ENCODE measurements at regions not wholly inside any gene's neighbourhood (a gene's known extent, or its start where the extent isn't known, plus 50 kb on each side); places are given as distances from the start of the nearest gene placed in this dataset.
"Not testable (repeated sequence)": the region's sequence is repeated elsewhere in the genome, so short reads cannot be mapped to it uniquely, and the experiment has no call there.

- Mint-ChIP-seq H3K27ac (no peak overlapping the region), H3K4me1 (no peaks in the 10 kb centered on the region), H3K36me3 (no peaks in the 10 kb centered on the region), H3K27me3 (peaks cover 2% of the 10 kb centered on the region), H3K4me3 (no peak overlapping the region), H3K9me3 (peaks cover 8% of the 10 kb centered on the region)
- no peak for ATAC-seq (ENCODE audit: low read depth)
- no peak for DNase-seq (ENCODE audit: low spot score in 2 of 2)
These were observed 321.5 kb upstream of the NRP1 start for GRCh38 chr10:33655921-33656320.

GRCh38 chr10:33655165-33655815 lies 320.8 kb upstream of the NRP1 start:
- H3K36me3 Mint-ChIP-seq, result no peaks in the 10 kb centered on the region
- peaks cover 6% of the 10 kb centered on the region for H3K9me3 Mint-ChIP-seq
- no peaks in the 10 kb centered on the region for H3K27me3 Mint-ChIP-seq
- H3K4me1 Mint-ChIP-seq, result no peaks in the 10 kb centered on the region
- ATAC-seq (ENCODE audit: low read depth) (no peak), DNase-seq (ENCODE audit: low spot score in 2 of 2) (no peak)
- H3K27ac Mint-ChIP-seq, result no peak overlapping the region
- H3K4me3 Mint-ChIP-seq, result no peak overlapping the region

GRCh38 chr10:33653584-33654367 lies 319.3 kb upstream of the NRP1 start:
- no peak for ATAC-seq (ENCODE audit: low read depth)
- H3K4me3 Mint-ChIP-seq, result no peak overlapping the region

GRCh38 chr10:33652870-33653269 lies 318.4 kb upstream of the NRP1 start:
- Mint-ChIP-seq H3K27ac (no peak overlapping the region), H3K9me3 (peaks cover 8% of the 10 kb centered on the region), H3K4me3 (no peak overlapping the region), H3K27me3 (no peaks in the 10 kb centered on the region), H3K36me3 (no peaks in the 10 kb centered on the region), H3K4me1 (no peaks in the 10 kb centered on the region)
- DNase-seq (ENCODE audit: low spot score in 2 of 2) (no peak), ATAC-seq (ENCODE audit: low read depth) (no peak)

More at GRCh38 chr10:33653584-33654367, 319.3 kb upstream of the NRP1 start:
- no peak overlapping the region for H3K27ac Mint-ChIP-seq
- H3K36me3 Mint-ChIP-seq, result no peaks in the 10 kb centered on the region
- H3K27me3 Mint-ChIP-seq, result no peaks in the 10 kb centered on the region
- no peaks in the 10 kb centered on the region for H3K4me1 Mint-ChIP-seq
- peaks cover 6% of the 10 kb centered on the region for H3K9me3 Mint-ChIP-seq
- DNase-seq (ENCODE audit: low spot score in 2 of 2), result no peak

GRCh38 chr10:33650131-33650530 lies 315.7 kb upstream of the NRP1 start:
- not testable (repeated sequence) for H3K36me3 Mint-ChIP-seq; H3K9me3 Mint-ChIP-seq; H3K27ac Mint-ChIP-seq; H3K4me1 Mint-ChIP-seq; DNase-seq (ENCODE audit: low spot score in 2 of 2); H3K27me3 Mint-ChIP-seq; H3K4me3 Mint-ChIP-seq; ATAC-seq (ENCODE audit: low read depth)

GRCh38 chr10:33643042-33643441 lies 308.6 kb upstream of the NRP1 start:
- no peaks in the 10 kb centered on the region for H3K27me3 Mint-ChIP-seq
- peaks cover 1% of the 10 kb centered on the region for H3K9me3 Mint-ChIP-seq
- ATAC-seq (ENCODE audit: low read depth) (no peak), DNase-seq (ENCODE audit: low spot score in 2 of 2) (no peak)
- no peaks in the 10 kb centered on the region for H3K36me3 Mint-ChIP-seq
- no peak overlapping the region for H3K27ac Mint-ChIP-seq
- H3K4me3 Mint-ChIP-seq, result no peak overlapping the region
- no peaks in the 10 kb centered on the region for H3K4me1 Mint-ChIP-seq

- Mint-ChIP-seq H3K4me1 (no peaks in the 10 kb centered on the region), H3K27ac (no peak overlapping the region), H3K27me3 (no peaks in the 10 kb centered on the region), H3K36me3 (no peaks in the 10 kb centered on the region), H3K4me3 (no peak overlapping the region), H3K9me3 (peaks cover 2% of the 10 kb centered on the region)
- ATAC-seq (ENCODE audit: low read depth) (no peak), DNase-seq (ENCODE audit: low spot score in 2 of 2) (no peak)
These were observed 304.4 kb upstream of the NRP1 start for GRCh38 chr10:33638891-33639290.

- H3K4me3 Mint-ChIP-seq, result no peak overlapping the region
- no peaks in the 10 kb centered on the region for H3K4me1 Mint-ChIP-seq
- H3K27me3 Mint-ChIP-seq, result no peaks in the 10 kb centered on the region
- H3K36me3 Mint-ChIP-seq, result no peaks in the 10 kb centered on the region
- DNase-seq (ENCODE audit: low spot score in 2 of 2), result no peak
- H3K27ac Mint-ChIP-seq, result no peak overlapping the region
- peaks cover 2% of the 10 kb centered on the region for H3K9me3 Mint-ChIP-seq
- no peak for ATAC-seq (ENCODE audit: low read depth)
These were observed 303.9 kb upstream of the NRP1 start for GRCh38 chr10:33638374-33638773.

GRCh38 chr10:33635967-33636515 lies 301.6 kb upstream of the NRP1 start:
- Mint-ChIP-seq H3K36me3 (no peaks in the 10 kb centered on the region), H3K27ac (no peak overlapping the region), H3K9me3 (peaks cover 2% of the 10 kb centered on the region), H3K4me1 (no peaks in the 10 kb centered on the region), H3K27me3 (no peaks in the 10 kb centered on the region), H3K4me3 (no peak overlapping the region)
- ATAC-seq (ENCODE audit: low read depth) (no peak), DNase-seq (ENCODE audit: low spot score in 2 of 2) (no peak)

GRCh38 chr10:33632432-33632831 lies 298.0 kb upstream of the NRP1 start:
- no peaks in the 10 kb centered on the region for H3K36me3 Mint-ChIP-seq
- no peaks in the 10 kb centered on the region for H3K27me3 Mint-ChIP-seq
- no peaks in the 10 kb centered on the region for H3K4me1 Mint-ChIP-seq
- peaks cover 2% of the 10 kb centered on the region for H3K9me3 Mint-ChIP-seq
- no peak overlapping the region for H3K4me3 Mint-ChIP-seq
- H3K27ac Mint-ChIP-seq, result no peak overlapping the region
- no peak for DNase-seq (ENCODE audit: low spot score in 2 of 2)
- ATAC-seq (ENCODE audit: low read depth), result no peak

- H3K27me3 Mint-ChIP-seq, result no peaks in the 10 kb centered on the region
- no peaks in the 10 kb centered on the region for H3K36me3 Mint-ChIP-seq
- no peak for ATAC-seq (ENCODE audit: low read depth)
- H3K4me3 Mint-ChIP-seq, result no peak overlapping the region
- no peaks in the 10 kb centered on the region for H3K4me1 Mint-ChIP-seq
- H3K9me3 Mint-ChIP-seq, result peaks cover 2% of the 10 kb centered on the region
- DNase-seq (ENCODE audit: low spot score in 2 of 2), result no peak
- no peak overlapping the region for H3K27ac Mint-ChIP-seq
These were observed 297.5 kb upstream of the NRP1 start for GRCh38 chr10:33631991-33632390.

- no peak overlapping the region for H3K4me3 Mint-ChIP-seq
These were observed 296.3 kb upstream of the NRP1 start for GRCh38 chr10:33630761-33631160.

GRCh38 chr10:33627611-33628010 lies 293.1 kb upstream of the NRP1 start:
- Mint-ChIP-seq H3K27me3 (no peaks in the 10 kb centered on the region), H3K4me3 (no peak overlapping the region), H3K27ac (no peak overlapping the region), H3K9me3 (peaks cover 6% of the 10 kb centered on the region), H3K36me3 (no peaks in the 10 kb centered on the region), H3K4me1 (no peaks in the 10 kb centered on the region)
- no peak for DNase-seq (ENCODE audit: low spot score in 2 of 2)
- ATAC-seq (ENCODE audit: low read depth), result no peak

More at GRCh38 chr10:33630761-33631160, 296.3 kb upstream of the NRP1 start:
- no peak for DNase-seq (ENCODE audit: low spot score in 2 of 2)
- ATAC-seq (ENCODE audit: low read depth), result no peak
- Mint-ChIP-seq H3K9me3 (peaks cover 5% of the 10 kb centered on the region), H3K4me1 (no peaks in the 10 kb centered on the region), H3K27me3 (no peaks in the 10 kb centered on the region), H3K27ac (no peak overlapping the region), H3K36me3 (no peaks in the 10 kb centered on the region)

- Mint-ChIP-seq H3K27ac (no peak overlapping the region), H3K27me3 (no peaks in the 10 kb centered on the region), H3K9me3 (peaks cover 6% of the 10 kb centered on the region), H3K36me3 (no peaks in the 10 kb centered on the region), H3K4me1 (no peaks in the 10 kb centered on the region), H3K4me3 (no peak overlapping the region)
- DNase-seq (ENCODE audit: low spot score in 2 of 2), result no peak
- ATAC-seq (ENCODE audit: low read depth), result no peak
These were observed 292.5 kb upstream of the NRP1 start for GRCh38 chr10:33626798-33627466.
